Endothelial cell of umbilical vein (primary cell): ENCODE measurements at regions not wholly inside any gene's neighbourhood (a gene's known extent, or its start where the extent isn't known, plus 50 kb on each side); places are given as distances from the start of the nearest gene placed in this dataset.

Experiments
- BruUV-seq: library from RNA; stranded (reverse); fragments of 400-500 nt; replicated peaks from 2 replicates; lab custom pipeline; 2021; lab: Mats Ljungman, UMichigan
- CTCF ChIA-PET: fragments of 300-600, 350-600 bp; sonication (Branson Sonifier 250); formaldehyde crosslinking; loops from one replicate; lab custom pipeline; 2021; ENCODE audit warnings: antibody characterized with exemption, inconsistent platforms; lab: Charles Lee
- POLR2A ChIA-PET: fragments of 300-600, 350-600 bp; sonication (Branson Sonifier 250); formaldehyde crosslinking; loops from one replicate; lab custom pipeline; 2021; ENCODE audit warnings: antibody characterized with exemption, inconsistent platforms; lab: Charles Lee
- DNase-seq: peaks from one replicate; pipeline ENCODE4 v3.0.0-alpha.2; 2011; ENCODE audit warnings: low read depth, low spot score
- FAIRE-seq: peaks from 2 replicates; lab custom pipeline; 2011; peaks lifted over from hg19 to GRCh38; lab: Jason Lieb, UNC
- H2AFZ ChIP-seq: 2 replicates; pipeline ENCODE4 v1.6.0; 2012; ENCODE audit warnings: low read depth, low read length, control low read depth, inconsistent platforms
- H3K27ac ChIP-seq: 2 replicates; pipeline ENCODE4 v1.5.1; 2011; ENCODE audit warnings: low read depth, mild to moderate bottlenecking, control low read depth, low read length, moderate library complexity; ENCODE audit not compliant: insufficient read depth
- H3K27me3 ChIP-seq, 2 experiments: 2 replicates each; pipeline versions ENCODE4 v1.6.0 to v1.6.1; 2011; ENCODE audit warnings: low read length in 2 of 2, mixed read lengths in 1 of 2; ENCODE audit not compliant: control insufficient read depth in 2 of 2, insufficient read depth in 2 of 2
- H3K36me3 ChIP-seq, 2 experiments: 2 replicates in 1 of 2; 3 replicates in 1 of 2; pipeline ENCODE4 v1.5.1; 2011; ENCODE audit warnings: low read length in 2 of 2, mild to moderate bottlenecking in 1 of 2, moderate library complexity in 1 of 2; ENCODE audit not compliant: control insufficient read depth in 2 of 2, insufficient read depth in 2 of 2; ENCODE audit errors: extremely low read depth in 1 of 2
- H3K4me1 ChIP-seq: 3 replicates; pipeline ENCODE4 v1.5.1; 2011; ENCODE audit warnings: mild to moderate bottlenecking, low read length; ENCODE audit not compliant: control insufficient read depth, insufficient read depth; ENCODE audit errors: extremely low read depth
- H3K4me2 ChIP-seq: 2 replicates; pipeline ENCODE4 v1.6.1; 2011; ENCODE audit warnings: low read length, control low read depth, mixed read lengths; ENCODE audit not compliant: insufficient read depth
- H3K4me3 ChIP-seq, 3 experiments: fragments of 200-600 bp in 1 of 3; sonication (generic), shearing (Covaris generic) in 1 of 3; replicated peaks in 1 of 3; 2 replicates each; pipeline ENCODE4 v1.5.1; 2011 to 2016; ENCODE audit warnings: control low read depth in 3 of 3, low read length in 3 of 3, mild to moderate bottlenecking in 2 of 3, inconsistent platforms in 1 of 3, low read depth in 1 of 3, moderate library complexity in 1 of 3; ENCODE audit not compliant: insufficient read depth in 1 of 3
- H3K79me2 ChIP-seq: 2 replicates; pipeline ENCODE4 v1.6.0; 2012; ENCODE audit warnings: low read length, inconsistent platforms; ENCODE audit not compliant: control insufficient read depth, insufficient read depth
- H3K9ac ChIP-seq: replicated peaks from 2 replicates; pipeline ENCODE3; 2011; ENCODE audit warnings: low read length, control low read depth; ENCODE audit not compliant: insufficient read depth; ENCODE audit errors: extremely low read depth
- H3K9me1 ChIP-seq: replicated peaks from 3 replicates; pipeline ENCODE4 v1.6.0; 2011; ENCODE audit warnings: mild to moderate bottlenecking, low read length; ENCODE audit not compliant: control insufficient read depth, insufficient read depth; ENCODE audit errors: extremely low read depth
- H3K9me3 ChIP-seq: replicated peaks from 2 replicates; pipeline ENCODE4 v1.5.1; 2012; ENCODE audit warnings: low read length, inconsistent platforms; ENCODE audit not compliant: control insufficient read depth, insufficient read depth
- H4K20me1 ChIP-seq: replicated peaks from 2 replicates; pipeline ENCODE3; 2011; ENCODE audit warnings: mild to moderate bottlenecking, low read length; ENCODE audit not compliant: control insufficient read depth, insufficient read depth; ENCODE audit errors: extremely low read depth
- EZH2 ChIP-seq: IDR thresholded peaks from 2 replicates; pipeline ENCODE4 v1.6.1; 2012; ENCODE audit warnings: borderline replicate concordance, low read depth, mild to moderate bottlenecking, moderate library complexity, low read length, inconsistent platforms; ENCODE audit not compliant: severe bottlenecking
- FOS ChIP-seq: IDR thresholded peaks from 2 replicates; pipeline ENCODE4 v1.6.1; 2011; ENCODE audit warnings: mild to moderate bottlenecking, low read length, moderate library complexity, borderline replicate concordance; ENCODE audit not compliant: insufficient read depth
- GATA2 ChIP-seq: IDR thresholded peaks from 2 replicates; pipeline ENCODE4 v1.7.0; 2011; ENCODE audit warnings: low read depth, mild to moderate bottlenecking, moderate library complexity, mixed read lengths, low read length; ENCODE audit not compliant: insufficient read length, insufficient read depth
- JUN ChIP-seq: IDR thresholded peaks from 2 replicates; pipeline ENCODE4 v1.6.1; 2011; ENCODE audit warnings: borderline replicate concordance, low read depth; ENCODE audit not compliant: insufficient read length, insufficient read depth
- MYC ChIP-seq: IDR thresholded peaks from one replicate; pipeline ENCODE4 v1.6.1; 2011; ENCODE audit warnings: mild to moderate bottlenecking, low read depth, low read length
- POLR2A ChIP-seq: IDR thresholded peaks from 2 replicates; pipeline ENCODE4 v1.6.1; 2012; ENCODE audit warnings: low read depth, mild to moderate bottlenecking, control low read depth, low read length
- POLR2AphosphoS5 ChIP-seq: IDR thresholded peaks from 2 replicates; pipeline ENCODE4 v1.6.1; 2012; ENCODE audit warnings: low read depth, mild to moderate bottlenecking, control low read depth, low read length, moderate library complexity; ENCODE audit not compliant: insufficient read depth
- dilution Hi-C: fragments of 300-500 bp; cut with MboI; formaldehyde crosslinking; loops from one replicate; pipeline ENCODE4 v1.15.0; 2019; ENCODE audit warnings: low sequenced_read_pairs; ENCODE audit not compliant: extremely low pct_ligation_motif_present
- intact Hi-C: fragments of 100-400 bp; cut with micrococcal nuclease; formaldehyde crosslinking; loops from one replicate; pipeline ENCODE4 v1.10.0; 2022
- TF ChIP-seq, protein P1 (sequence below), 2 donors: IDR thresholded peaks; 1 replicate in 1 of 2; 2 replicates in 1 of 2; pipeline ENCODE4 v1.5.1; 2011; ENCODE audit warnings: low read length in 2 of 2, mild to moderate bottlenecking in 2 of 2, moderate library complexity in 2 of 2, control low read depth in 1 of 2, inconsistent platforms in 1 of 2, low read depth in 1 of 2; ENCODE audit not compliant: insufficient read depth in 1 of 2; ENCODE audit errors: extremely low read depth in 1 of 2
- TF ChIP-seq, protein P2 (sequence below): IDR thresholded peaks from 2 replicates; pipeline ENCODE4 v1.6.1; 2011; ENCODE audit not compliant: insufficient read depth, insufficient read length

DNA sequence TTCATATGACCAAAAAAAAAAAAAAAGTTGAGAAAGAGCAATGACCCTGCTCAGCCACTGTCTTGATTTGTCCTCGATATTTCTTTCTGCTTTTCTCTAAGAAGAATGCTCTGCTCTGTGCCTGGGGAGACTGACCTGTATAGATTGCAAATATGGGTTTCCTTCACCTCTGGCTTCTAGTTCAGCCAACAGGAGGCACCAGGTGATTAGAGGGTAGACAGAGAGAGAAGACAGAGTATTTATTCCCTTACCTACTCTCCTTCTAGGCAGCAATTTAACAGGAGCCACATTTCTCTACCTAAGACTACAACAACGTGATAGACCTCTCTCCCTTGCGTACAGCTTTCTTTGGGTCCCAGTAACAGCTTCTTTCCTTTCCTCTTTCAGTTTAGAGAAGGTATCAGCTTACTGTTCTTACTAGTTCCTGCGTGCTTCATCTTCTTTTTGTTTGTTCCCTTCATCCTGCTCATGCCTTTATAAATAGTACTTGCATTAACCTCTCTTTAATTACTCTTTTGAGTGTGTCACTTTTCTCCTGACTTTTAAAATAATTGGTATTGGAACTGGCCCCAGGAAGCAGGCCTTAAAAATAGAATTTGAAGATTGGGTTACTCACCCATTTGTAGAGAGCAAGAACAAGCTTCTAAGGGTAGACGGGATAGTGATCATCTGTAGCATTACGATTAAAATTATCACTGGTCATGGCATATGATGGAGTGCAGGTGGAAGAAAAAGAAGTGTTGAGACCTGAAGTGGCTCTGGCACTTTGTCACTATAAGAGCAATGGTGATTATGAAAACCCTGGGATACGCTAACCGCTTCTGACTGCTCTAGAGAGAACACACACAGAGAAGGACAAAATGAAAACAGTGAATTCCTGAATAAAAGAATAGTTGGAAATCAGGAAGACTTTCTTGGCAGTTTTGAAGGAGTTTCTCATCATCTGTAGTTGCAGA, 161.2 kb upstream of the FSTL4 start:
- POLR2A ChIA-PET: no interaction called here

More for the DNA sequence above, 161.2 kb upstream of the FSTL4 start:
- no peaks in the 10 kb centered on the region for H3K9me3 ChIP-seq
- intact Hi-C loops: no loop called here
- no peak overlapping the region for H3K4me3 ChIP-seq
- no peaks in the 10 kb centered on the region for H3K79me2 ChIP-seq
- CTCF ChIA-PET: no interaction called here
- no peaks in the 10 kb centered on the region for H4K20me1 ChIP-seq
- dilution Hi-C loops: no loop called here
- no peak overlapping the region for H3K4me2 ChIP-seq
- no peak for DNase-seq
- no peaks in the 10 kb centered on the region for H3K9me1 ChIP-seq
- H3K27me3 ChIP-seq: peaks cover 11 to 15% of the 10 kb centered on the region in 2 experiments
- no peak for FAIRE-seq
- BruUV-seq: no TSS peak
- no peaks in the 10 kb centered on the region for H3K36me3 ChIP-seq
- H2AFZ ChIP-seq: no peak overlapping the region
- no peaks in the 10 kb centered on the region for H3K4me1 ChIP-seq
- no peak overlapping the region for H3K9ac ChIP-seq
- no peak overlapping the region for H3K27ac ChIP-seq
- TF ChIP-seq EZH2 (no peak), POLR2A (no peak), JUN (no peak), MYC (no peak), FOS (no peak), GATA2 (no peak), POLR2AphosphoS5 (no peak)
- TF ChIP-seq, protein P1, sequence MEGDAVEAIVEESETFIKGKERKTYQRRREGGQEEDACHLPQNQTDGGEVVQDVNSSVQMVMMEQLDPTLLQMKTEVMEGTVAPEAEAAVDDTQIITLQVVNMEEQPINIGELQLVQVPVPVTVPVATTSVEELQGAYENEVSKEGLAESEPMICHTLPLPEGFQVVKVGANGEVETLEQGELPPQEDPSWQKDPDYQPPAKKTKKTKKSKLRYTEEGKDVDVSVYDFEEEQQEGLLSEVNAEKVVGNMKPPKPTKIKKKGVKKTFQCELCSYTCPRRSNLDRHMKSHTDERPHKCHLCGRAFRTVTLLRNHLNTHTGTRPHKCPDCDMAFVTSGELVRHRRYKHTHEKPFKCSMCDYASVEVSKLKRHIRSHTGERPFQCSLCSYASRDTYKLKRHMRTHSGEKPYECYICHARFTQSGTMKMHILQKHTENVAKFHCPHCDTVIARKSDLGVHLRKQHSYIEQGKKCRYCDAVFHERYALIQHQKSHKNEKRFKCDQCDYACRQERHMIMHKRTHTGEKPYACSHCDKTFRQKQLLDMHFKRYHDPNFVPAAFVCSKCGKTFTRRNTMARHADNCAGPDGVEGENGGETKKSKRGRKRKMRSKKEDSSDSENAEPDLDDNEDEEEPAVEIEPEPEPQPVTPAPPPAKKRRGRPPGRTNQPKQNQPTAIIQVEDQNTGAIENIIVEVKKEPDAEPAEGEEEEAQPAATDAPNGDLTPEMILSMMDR (IDR thresholded peaks at IDR 0.05; ENCODE audit: extremely low read depth in 1 of 2, insufficient read depth in 1 of 2, low read depth in 1 of 2, low read length in 2 of 2): no peak
- TF ChIP-seq, protein P2, sequence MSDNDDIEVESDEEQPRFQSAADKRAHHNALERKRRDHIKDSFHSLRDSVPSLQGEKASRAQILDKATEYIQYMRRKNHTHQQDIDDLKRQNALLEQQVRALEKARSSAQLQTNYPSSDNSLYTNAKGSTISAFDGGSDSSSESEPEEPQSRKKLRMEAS: no peak
